WTC11 (cell line): ENCODE measurements at regions not wholly inside any gene's neighbourhood (a gene's known extent, or its start where the extent isn't known, plus 50 kb on each side); places are given as distances from the start of the nearest gene placed in this dataset.
A peak's percentile ranks its signal among the peaks of the same experiment; 100 is the strongest.

Source experiments
- ATAC-seq: fragments of 200-7000 bp; cut with Tn5 transposase; 2 replicates; pipeline ENCODE4 v1.10.0; 2021; ENCODE audit warnings: mild to moderate bottlenecking, moderate library complexity
- CTCF ChIA-PET: fragments of 300-600 bp; sonication (Branson Sonifier 250); formaldehyde crosslinking; loops from one replicate; lab custom pipeline; 2021; ENCODE audit warnings: antibody characterized with exemption; lab: Charles Lee
- POLR2A ChIA-PET: fragments of 350-600 bp; sonication (Branson Sonifier 250); formaldehyde crosslinking; loops from one replicate; lab custom pipeline; 2021; ENCODE audit warnings: antibody characterized with exemption; lab: Charles Lee
- DNase-seq: peaks from one replicate; pipeline ENCODE4 v3.0.0; 2021; ENCODE audit warnings: low spot score
- H3K27ac Mint-ChIP-seq: 2 replicates; pipeline ENCODE4 v1.8.0; 2021; ENCODE audit warnings: mixed read lengths
- H3K27me3 Mint-ChIP-seq: 2 replicates; pipeline ENCODE4 v1.8.0; 2021; ENCODE audit warnings: low read depth, mild to moderate bottlenecking, moderate library complexity, mixed read lengths
- H3K36me3 Mint-ChIP-seq: 2 replicates; pipeline ENCODE4 v1.8.0; 2021; ENCODE audit warnings: mixed read lengths
- H3K4me1 Mint-ChIP-seq: 2 replicates; pipeline ENCODE4 v1.8.0; 2022; ENCODE audit warnings: mixed read lengths
- H3K4me3 Mint-ChIP-seq: 2 replicates; pipeline ENCODE4 v1.8.0; 2021; ENCODE audit warnings: mild to moderate bottlenecking, moderate library complexity, mixed read lengths
- H3K9me3 Mint-ChIP-seq: 2 replicates; pipeline ENCODE4 v1.8.0; 2021; ENCODE audit warnings: mixed read lengths
- ATF1 ChIP-seq: sonication (generic); formaldehyde crosslinking; IDR thresholded peaks from 2 replicates; pipeline ENCODE4 v1.8.1; 2023; ENCODE audit warnings: mild to moderate bottlenecking, moderate library complexity, missing genetic modification reagents
- CBFB ChIP-seq: sonication (generic); formaldehyde crosslinking; IDR thresholded peaks from 2 replicates; pipeline ENCODE4 v1.8.1; 2022; ENCODE audit warnings: mild to moderate bottlenecking, low read depth, missing genetic modification reagents
- CREM ChIP-seq: sonication (generic); formaldehyde crosslinking; IDR thresholded peaks from 2 replicates; pipeline ENCODE4 v1.8.1; 2022; ENCODE audit warnings: mild to moderate bottlenecking, missing genetic modification reagents, moderate library complexity
- ELF4 ChIP-seq: sonication (generic); formaldehyde crosslinking; IDR thresholded peaks from 2 replicates; pipeline ENCODE4 v1.8.1; 2022; ENCODE audit warnings: low read depth, mild to moderate bottlenecking, moderate library complexity, missing genetic modification reagents
- JUN ChIP-seq: sonication (generic); formaldehyde crosslinking; IDR thresholded peaks from 2 replicates; pipeline ENCODE4 v1.8.0; 2023; ENCODE audit warnings: mild to moderate bottlenecking, missing genetic modification reagents
- MXD4 ChIP-seq: fragments of 250-450 bp; sonication (Bioruptor Pico); IDR thresholded peaks from 2 replicates; pipeline ENCODE4 v1.8.0; 2021; ENCODE audit warnings: mild to moderate bottlenecking, moderate library complexity, borderline replicate concordance
- PRRX2 ChIP-seq: fragments of 250-450 bp; sonication (Bioruptor Pico); IDR thresholded peaks from 2 replicates; pipeline ENCODE4 v1.8.0; 2021; ENCODE audit warnings: mild to moderate bottlenecking
- SOX15 ChIP-seq: fragments of 250-450 bp; sonication (Bioruptor Pico); IDR thresholded peaks from 2 replicates; pipeline ENCODE4 v1.9.0; 2021; ENCODE audit warnings: mild to moderate bottlenecking
- ZBTB21 ChIP-seq: sonication (generic); formaldehyde crosslinking; IDR thresholded peaks from 2 replicates; pipeline ENCODE4 v1.8.1; 2023; ENCODE audit warnings: mild to moderate bottlenecking, missing genetic modification reagents, borderline replicate concordance
- ZNF138 ChIP-seq: sonication (generic); formaldehyde crosslinking; conservative IDR thresholded peaks from 2 replicates; pipeline ENCODE4 v1.8.1; 2022; ENCODE audit warnings: mild to moderate bottlenecking, moderate library complexity, missing genetic modification reagents
- ZNF232 ChIP-seq: sonication (generic); formaldehyde crosslinking; IDR thresholded peaks from 2 replicates; pipeline ENCODE4 v1.8.0; 2022; ENCODE audit warnings: mild to moderate bottlenecking, missing genetic modification reagents
- ZNF263 ChIP-seq: sonication (generic); formaldehyde crosslinking; IDR thresholded peaks from 2 replicates; pipeline ENCODE4 v1.8.1; 2022; ENCODE audit warnings: low read depth, mild to moderate bottlenecking, moderate library complexity, missing genetic modification reagents
- ZNF317 ChIP-seq: sonication (generic); formaldehyde crosslinking; IDR thresholded peaks from 2 replicates; pipeline ENCODE4 v1.8.1; 2023; ENCODE audit warnings: low read depth, mild to moderate bottlenecking, moderate library complexity, missing genetic modification reagents, borderline replicate concordance
- ZNF416 ChIP-seq: fragments of 250-450 bp; sonication (Bioruptor Pico); IDR thresholded peaks from 2 replicates; pipeline ENCODE4 v1.9.0; 2021; ENCODE audit warnings: mild to moderate bottlenecking, inconsistent platforms
- TF ChIP-seq, protein P1 (sequence below): sonication (generic); formaldehyde crosslinking; IDR thresholded peaks from 2 replicates; pipeline ENCODE4 v1.8.1; 2023; ENCODE audit warnings: mild to moderate bottlenecking, missing genetic modification reagents, borderline replicate concordance
- TF ChIP-seq, protein P2 (sequence below): fragments of 200-600 bp; IDR thresholded peaks from 2 replicates; pipeline ENCODE4 v1.8.0; 2022; ENCODE audit warnings: antibody characterized with exemption
- TF ChIP-seq, protein P3 (sequence below): fragments of 250-450 bp; sonication (Bioruptor Pico); IDR thresholded peaks from 2 replicates; pipeline ENCODE4 v1.9.0; 2021; ENCODE audit warnings: mild to moderate bottlenecking, borderline replicate concordance

DNA sequence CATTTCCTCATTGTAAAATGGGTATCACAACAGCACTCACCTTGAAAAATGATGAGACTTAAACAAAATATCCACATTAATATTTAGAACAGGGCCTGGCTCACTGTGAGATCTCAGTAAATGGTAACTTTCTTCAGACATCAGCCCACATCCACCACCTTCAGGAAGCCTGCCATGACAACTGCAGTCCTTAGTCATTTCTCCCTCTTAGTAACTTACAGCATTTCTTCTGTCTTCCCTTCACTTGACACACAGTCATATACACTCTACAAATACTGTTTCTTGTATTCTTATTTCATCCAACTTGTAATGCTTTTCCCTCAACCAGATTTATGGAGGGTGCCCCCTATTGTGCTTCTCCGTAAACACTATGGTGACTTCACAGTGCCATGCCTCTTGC, 263.0 kb downstream of the ZNF516 start:
- Mint-ChIP-seq H3K9me3 (peaks cover 4% of the 10 kb centered on the region), H3K4me3 (no peak overlapping the region), H3K27ac (no peak overlapping the region), H3K36me3 (no peaks in the 10 kb centered on the region), H3K4me1 (peaks cover 21% of the 10 kb centered on the region), H3K27me3 (no peaks in the 10 kb centered on the region)
- DNase-seq, result no peak
- ChIA-PET POLR2A (no interaction called here), CTCF (no interaction called here)
- TF ChIP-seq MXD4 (CRISPR knock-in tag) (no peak), ZNF416 (CRISPR knock-in tag) (no peak), JUN (CRISPR knock-in tag) (no peak), ZBTB21 (CRISPR knock-in tag) (no peak)
- TF ChIP-seq, protein P1, sequence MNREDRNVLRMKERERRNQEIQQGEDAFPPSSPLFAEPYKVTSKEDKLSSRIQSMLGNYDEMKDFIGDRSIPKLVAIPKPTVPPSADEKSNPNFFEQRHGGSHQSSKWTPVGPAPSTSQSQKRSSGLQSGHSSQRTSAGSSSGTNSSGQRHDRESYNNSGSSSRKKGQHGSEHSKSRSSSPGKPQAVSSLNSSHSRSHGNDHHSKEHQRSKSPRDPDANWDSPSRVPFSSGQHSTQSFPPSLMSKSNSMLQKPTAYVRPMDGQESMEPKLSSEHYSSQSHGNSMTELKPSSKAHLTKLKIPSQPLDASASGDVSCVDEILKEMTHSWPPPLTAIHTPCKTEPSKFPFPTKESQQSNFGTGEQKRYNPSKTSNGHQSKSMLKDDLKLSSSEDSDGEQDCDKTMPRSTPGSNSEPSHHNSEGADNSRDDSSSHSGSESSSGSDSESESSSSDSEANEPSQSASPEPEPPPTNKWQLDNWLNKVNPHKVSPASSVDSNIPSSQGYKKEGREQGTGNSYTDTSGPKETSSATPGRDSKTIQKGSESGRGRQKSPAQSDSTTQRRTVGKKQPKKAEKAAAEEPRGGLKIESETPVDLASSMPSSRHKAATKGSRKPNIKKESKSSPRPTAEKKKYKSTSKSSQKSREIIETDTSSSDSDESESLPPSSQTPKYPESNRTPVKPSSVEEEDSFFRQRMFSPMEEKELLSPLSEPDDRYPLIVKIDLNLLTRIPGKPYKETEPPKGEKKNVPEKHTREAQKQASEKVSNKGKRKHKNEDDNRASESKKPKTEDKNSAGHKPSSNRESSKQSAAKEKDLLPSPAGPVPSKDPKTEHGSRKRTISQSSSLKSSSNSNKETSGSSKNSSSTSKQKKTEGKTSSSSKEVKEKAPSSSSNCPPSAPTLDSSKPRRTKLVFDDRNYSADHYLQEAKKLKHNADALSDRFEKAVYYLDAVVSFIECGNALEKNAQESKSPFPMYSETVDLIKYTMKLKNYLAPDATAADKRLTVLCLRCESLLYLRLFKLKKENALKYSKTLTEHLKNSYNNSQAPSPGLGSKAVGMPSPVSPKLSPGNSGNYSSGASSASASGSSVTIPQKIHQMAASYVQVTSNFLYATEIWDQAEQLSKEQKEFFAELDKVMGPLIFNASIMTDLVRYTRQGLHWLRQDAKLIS (CRISPR knock-in tag), result no peak
- no peak for ATAC-seq

DNA sequence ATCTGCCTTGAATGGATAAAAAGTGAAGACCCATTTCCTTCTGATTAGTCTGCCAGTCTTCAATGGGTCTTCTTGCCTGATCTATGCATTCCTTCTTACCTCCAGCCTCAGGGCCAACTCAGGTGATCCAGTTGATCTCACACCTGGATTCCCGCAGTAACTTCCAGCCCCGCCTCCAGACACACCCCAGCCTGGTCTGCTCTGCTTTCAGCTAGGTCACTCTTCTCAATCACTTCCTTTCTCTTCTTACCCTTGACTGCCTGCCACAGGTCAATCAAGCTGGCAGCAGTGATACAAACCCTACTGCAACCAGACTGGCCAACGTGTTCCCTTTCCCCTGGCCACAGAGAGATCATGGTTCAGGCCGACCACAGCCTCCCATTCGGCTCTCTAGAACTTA, 263.6 kb downstream of the ZNF516 start:
- H3K9me3 Mint-ChIP-seq, result peaks cover 4% of the 10 kb centered on the region
- H3K27ac Mint-ChIP-seq, result no peak overlapping the region
- POLR2A ChIA-PET, result no interaction called here
- H3K27me3 Mint-ChIP-seq, result no peaks in the 10 kb centered on the region
- H3K36me3 Mint-ChIP-seq, result no peaks in the 10 kb centered on the region
- TF ChIP-seq ZNF232 (CRISPR knock-in tag) (no peak), ZNF138 (no peak), ZBTB21 (CRISPR knock-in tag) (no peak), ZNF317 (CRISPR knock-in tag) (no peak), ATF1 (no peak)
- ATAC-seq (peak; percentile 67), DNase-seq (peak; percentile 22)
- peaks cover 21% of the 10 kb centered on the region for H3K4me1 Mint-ChIP-seq
- CTCF ChIA-PET, result no interaction called here
- H3K4me3 Mint-ChIP-seq, result no peak overlapping the region

DNA sequence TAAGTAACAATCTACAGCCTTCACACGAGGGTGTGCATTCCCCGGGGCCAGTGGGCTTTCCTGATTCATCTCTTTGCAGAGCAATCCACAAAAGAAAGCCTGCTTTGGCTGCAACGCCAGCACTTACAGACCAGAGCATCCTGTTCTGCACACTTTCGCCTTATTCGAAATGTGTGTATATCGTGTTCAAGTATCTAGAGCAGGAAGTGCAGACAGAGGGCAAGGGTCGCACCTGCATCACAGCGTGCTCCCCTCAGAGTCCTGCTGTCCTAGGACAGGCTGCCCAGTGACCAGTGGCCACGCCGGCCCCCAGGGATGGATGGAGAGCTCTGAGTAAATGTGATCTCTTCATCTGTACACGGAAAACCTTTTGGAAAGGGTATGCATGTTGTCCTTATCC, 264.3 kb downstream of the ZNF516 start:
- no peaks in the 10 kb centered on the region for H3K27me3 Mint-ChIP-seq
- ChIA-PET POLR2A (no interaction called here), CTCF (no interaction called here)
- no peak overlapping the region for H3K27ac Mint-ChIP-seq
- TF ChIP-seq ELF4 (CRISPR knock-in tag) (no peak), CBFB (CRISPR knock-in tag) (no peak), SOX15 (CRISPR knock-in tag) (no peak), CREM (CRISPR knock-in tag) (no peak), PRRX2 (CRISPR knock-in tag) (no peak), ZNF263 (no peak)
- TF ChIP-seq, protein P2, sequence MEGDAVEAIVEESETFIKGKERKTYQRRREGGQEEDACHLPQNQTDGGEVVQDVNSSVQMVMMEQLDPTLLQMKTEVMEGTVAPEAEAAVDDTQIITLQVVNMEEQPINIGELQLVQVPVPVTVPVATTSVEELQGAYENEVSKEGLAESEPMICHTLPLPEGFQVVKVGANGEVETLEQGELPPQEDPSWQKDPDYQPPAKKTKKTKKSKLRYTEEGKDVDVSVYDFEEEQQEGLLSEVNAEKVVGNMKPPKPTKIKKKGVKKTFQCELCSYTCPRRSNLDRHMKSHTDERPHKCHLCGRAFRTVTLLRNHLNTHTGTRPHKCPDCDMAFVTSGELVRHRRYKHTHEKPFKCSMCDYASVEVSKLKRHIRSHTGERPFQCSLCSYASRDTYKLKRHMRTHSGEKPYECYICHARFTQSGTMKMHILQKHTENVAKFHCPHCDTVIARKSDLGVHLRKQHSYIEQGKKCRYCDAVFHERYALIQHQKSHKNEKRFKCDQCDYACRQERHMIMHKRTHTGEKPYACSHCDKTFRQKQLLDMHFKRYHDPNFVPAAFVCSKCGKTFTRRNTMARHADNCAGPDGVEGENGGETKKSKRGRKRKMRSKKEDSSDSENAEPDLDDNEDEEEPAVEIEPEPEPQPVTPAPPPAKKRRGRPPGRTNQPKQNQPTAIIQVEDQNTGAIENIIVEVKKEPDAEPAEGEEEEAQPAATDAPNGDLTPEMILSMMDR, result no peak
- TF ChIP-seq, protein P3, sequence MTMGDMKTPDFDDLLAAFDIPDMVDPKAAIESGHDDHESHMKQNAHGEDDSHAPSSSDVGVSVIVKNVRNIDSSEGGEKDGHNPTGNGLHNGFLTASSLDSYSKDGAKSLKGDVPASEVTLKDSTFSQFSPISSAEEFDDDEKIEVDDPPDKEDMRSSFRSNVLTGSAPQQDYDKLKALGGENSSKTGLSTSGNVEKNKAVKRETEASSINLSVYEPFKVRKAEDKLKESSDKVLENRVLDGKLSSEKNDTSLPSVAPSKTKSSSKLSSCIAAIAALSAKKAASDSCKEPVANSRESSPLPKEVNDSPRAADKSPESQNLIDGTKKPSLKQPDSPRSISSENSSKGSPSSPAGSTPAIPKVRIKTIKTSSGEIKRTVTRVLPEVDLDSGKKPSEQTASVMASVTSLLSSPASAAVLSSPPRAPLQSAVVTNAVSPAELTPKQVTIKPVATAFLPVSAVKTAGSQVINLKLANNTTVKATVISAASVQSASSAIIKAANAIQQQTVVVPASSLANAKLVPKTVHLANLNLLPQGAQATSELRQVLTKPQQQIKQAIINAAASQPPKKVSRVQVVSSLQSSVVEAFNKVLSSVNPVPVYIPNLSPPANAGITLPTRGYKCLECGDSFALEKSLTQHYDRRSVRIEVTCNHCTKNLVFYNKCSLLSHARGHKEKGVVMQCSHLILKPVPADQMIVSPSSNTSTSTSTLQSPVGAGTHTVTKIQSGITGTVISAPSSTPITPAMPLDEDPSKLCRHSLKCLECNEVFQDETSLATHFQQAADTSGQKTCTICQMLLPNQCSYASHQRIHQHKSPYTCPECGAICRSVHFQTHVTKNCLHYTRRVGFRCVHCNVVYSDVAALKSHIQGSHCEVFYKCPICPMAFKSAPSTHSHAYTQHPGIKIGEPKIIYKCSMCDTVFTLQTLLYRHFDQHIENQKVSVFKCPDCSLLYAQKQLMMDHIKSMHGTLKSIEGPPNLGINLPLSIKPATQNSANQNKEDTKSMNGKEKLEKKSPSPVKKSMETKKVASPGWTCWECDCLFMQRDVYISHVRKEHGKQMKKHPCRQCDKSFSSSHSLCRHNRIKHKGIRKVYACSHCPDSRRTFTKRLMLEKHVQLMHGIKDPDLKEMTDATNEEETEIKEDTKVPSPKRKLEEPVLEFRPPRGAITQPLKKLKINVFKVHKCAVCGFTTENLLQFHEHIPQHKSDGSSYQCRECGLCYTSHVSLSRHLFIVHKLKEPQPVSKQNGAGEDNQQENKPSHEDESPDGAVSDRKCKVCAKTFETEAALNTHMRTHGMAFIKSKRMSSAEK (CRISPR knock-in tag), result no peak
- DNase-seq (no peak), ATAC-seq (no peak)
- peaks cover 4% of the 10 kb centered on the region for H3K9me3 Mint-ChIP-seq
- no peak overlapping the region for H3K4me3 Mint-ChIP-seq
- peaks cover 21% of the 10 kb centered on the region for H3K4me1 Mint-ChIP-seq
- no peaks in the 10 kb centered on the region for H3K36me3 Mint-ChIP-seq
